ENCODE measurements at regions not wholly inside any gene's neighbourhood (a gene's known extent, or its start where the extent isn't known, plus 50 kb on each side); places are given as distances from the start of the nearest gene placed in this dataset.

GRCh38 chr5:5592541-5592940 is 170.1 kb downstream of the ICE1 start:
- DNase-seq (ENCODE audit: low read depth, low spot score), result no peak

- no peak for DNase-seq (ENCODE audit: low read depth, low spot score)
These were observed 169.1 kb downstream of the ICE1 start for GRCh38 chr5:5591567-5591966.

- DNase-seq (ENCODE audit: low read depth, low spot score), result no peak
These were observed 167.4 kb downstream of the ICE1 start for GRCh38 chr5:5589857-5590256.

- no peak for DNase-seq (ENCODE audit: low read depth, low spot score)
These were observed 166.7 kb downstream of the ICE1 start for GRCh38 chr5:5588887-5589826.

- no peak for DNase-seq (ENCODE audit: low read depth, low spot score)
These were observed 165.9 kb downstream of the ICE1 start for GRCh38 chr5:5588386-5588785.

GRCh38 chr5:5587474-5587873 is 165.0 kb downstream of the ICE1 start:
- DNase-seq (ENCODE audit: low read depth, low spot score), result no peak

- DNase-seq (ENCODE audit: low read depth, low spot score), result no peak
These were observed 164.2 kb downstream of the ICE1 start for GRCh38 chr5:5586721-5587120.

- DNase-seq (ENCODE audit: low read depth, low spot score), result no peak
These were observed 163.4 kb downstream of the ICE1 start for GRCh38 chr5:5585751-5586341.

- no peak for DNase-seq (ENCODE audit: low read depth, low spot score)
These were observed 162.3 kb downstream of the ICE1 start for GRCh38 chr5:5584751-5585150.

GRCh38 chr5:5584236-5584745 is 161.8 kb downstream of the ICE1 start:
- DNase-seq (ENCODE audit: low read depth, low spot score), result no peak

- no peak for DNase-seq (ENCODE audit: low read depth, low spot score)
These were observed 161.4 kb downstream of the ICE1 start for GRCh38 chr5:5583832-5584231.

- DNase-seq (ENCODE audit: low read depth, low spot score), result no peak
These were observed 160.7 kb downstream of the ICE1 start for GRCh38 chr5:5583023-5583765.

- DNase-seq (ENCODE audit: low read depth, low spot score), result no peak
These were observed 158.6 kb downstream of the ICE1 start for GRCh38 chr5:5581080-5581479.

GRCh38 chr5:5576744-5577143 is 154.3 kb downstream of the ICE1 start:
- DNase-seq (ENCODE audit: low read depth, low spot score), result no peak

GRCh38 chr5:5575461-5575860 is 153.0 kb downstream of the ICE1 start:
- DNase-seq (ENCODE audit: low read depth, low spot score), result no peak

- DNase-seq (ENCODE audit: low read depth, low spot score), result no peak
These were observed 151.4 kb downstream of the ICE1 start for GRCh38 chr5:5573798-5574380.

- DNase-seq (ENCODE audit: low read depth, low spot score), result no peak
These were observed 150.7 kb downstream of the ICE1 start for GRCh38 chr5:5572976-5573797.

- DNase-seq (ENCODE audit: low read depth, low spot score), result no peak
These were observed 149.8 kb downstream of the ICE1 start for GRCh38 chr5:5572010-5572865.

GRCh38 chr5:5570646-5571045 is 148.2 kb downstream of the ICE1 start:
- DNase-seq (ENCODE audit: low read depth, low spot score), result no peak

- no peak for DNase-seq (ENCODE audit: low read depth, low spot score)
These were observed 142.4 kb downstream of the ICE1 start for GRCh38 chr5:5564898-5565297.

Data from iPS DF 19.7 (cell line).